LNCAP (cell line): ENCODE measurements at regions not wholly inside any gene's neighbourhood (a gene's known extent, or its start where the extent isn't known, plus 50 kb on each side); places are given as distances from the start of the nearest gene placed in this dataset.

Experiments used
- CTCF ChIP-seq: fragments of 450-650 bp; IDR thresholded peaks from 2 replicates; pipeline ENCODE4 v1.5.1; 2017; ENCODE audit warnings: mild to moderate bottlenecking

- TF ChIP-seq CTCF, result no peak
Observed at GRCh38 chr4:89665662-89666061, 171.3 kb downstream of the SNCA start.

GRCh38 chr4:89664521-89664920, 172.4 kb downstream of the SNCA start:
- no peak for TF ChIP-seq CTCF

GRCh38 chr4:89661173-89661899, 175.6 kb downstream of the SNCA start:
- TF ChIP-seq CTCF, result no peak

- TF ChIP-seq CTCF, result no peak
Observed at GRCh38 chr4:89660444-89661172, 176.4 kb downstream of the SNCA start.

GRCh38 chr4:89658701-89659024, 178.3 kb downstream of the SNCA start:
- TF ChIP-seq CTCF, result no peak

- TF ChIP-seq CTCF, result peak; percentile 59
Observed at GRCh38 chr4:89657931-89658700, 178.8 kb downstream of the SNCA start.

- no peak for TF ChIP-seq CTCF
Observed at GRCh38 chr4:89653012-89653411, 183.9 kb downstream of the SNCA start.
